Fibroblast of mammary gland (primary cell): ENCODE measurements at regions not wholly inside any gene's neighbourhood (a gene's known extent, or its start where the extent isn't known, plus 50 kb on each side); places are given as distances from the start of the nearest gene placed in this dataset.

Experiments
- DNase-seq: peaks from one replicate; pipeline ENCODE4 v3.0.0-alpha.2; 2010; ENCODE audit warnings: low read depth
- H3K4me3 ChIP-seq: 2 replicates; pipeline ENCODE4 v1.5.1; 2011; ENCODE audit warnings: low read depth, mild to moderate bottlenecking, low read length, moderate library complexity; ENCODE audit not compliant: control insufficient read depth
- CTCF ChIP-seq: conservative IDR thresholded peaks from 2 replicates; pipeline ENCODE4 v1.5.1; 2011; ENCODE audit warnings: low read depth, low read length, inconsistent platforms; ENCODE audit not compliant: control insufficient read depth, insufficient read depth

DNA sequence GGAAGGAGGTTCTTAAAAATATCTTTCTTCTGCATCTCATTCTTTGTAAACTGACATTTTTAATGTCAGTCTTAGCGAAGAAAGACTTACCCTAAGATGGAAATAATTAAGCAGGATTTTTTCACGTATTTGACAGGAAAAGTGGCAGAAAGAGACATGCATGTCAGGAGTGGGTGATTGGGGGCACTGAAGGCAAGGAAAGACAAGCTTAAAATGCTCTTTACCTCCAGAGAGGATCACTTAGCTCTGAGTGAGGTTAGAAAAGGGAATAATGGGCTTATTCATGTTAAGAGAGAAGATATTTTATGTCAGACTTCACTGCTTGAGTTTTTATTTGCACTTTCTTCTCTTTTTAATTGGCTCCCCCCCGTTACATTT is 1358.2 kb upstream of the TMEM132C start:
- DNase-seq = no peak
- H3K4me3 ChIP-seq = no peak overlapping the region
- TF ChIP-seq CTCF = no peak

DNA sequence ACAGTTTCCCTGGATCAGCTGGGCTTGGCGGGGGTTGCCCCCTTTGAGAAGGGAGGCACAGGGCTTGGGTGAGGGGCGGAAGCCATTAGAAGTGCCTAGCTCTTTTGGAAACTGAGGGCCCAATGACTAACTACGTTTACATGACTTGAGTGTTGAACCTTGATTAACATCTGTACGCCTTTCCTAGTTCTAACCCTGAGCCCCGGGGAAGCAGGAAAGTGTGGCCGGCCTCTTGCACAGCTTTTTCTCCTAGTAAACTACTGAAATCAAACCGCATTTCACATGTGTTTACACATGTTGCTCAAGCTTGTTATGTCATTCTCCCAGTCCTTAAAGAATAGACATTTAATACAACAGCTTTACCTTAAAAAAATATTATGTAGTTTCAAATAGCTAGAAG is 1356.4 kb upstream of the TMEM132C start:
- no peak for DNase-seq
- TF ChIP-seq CTCF = no peak

DNA sequence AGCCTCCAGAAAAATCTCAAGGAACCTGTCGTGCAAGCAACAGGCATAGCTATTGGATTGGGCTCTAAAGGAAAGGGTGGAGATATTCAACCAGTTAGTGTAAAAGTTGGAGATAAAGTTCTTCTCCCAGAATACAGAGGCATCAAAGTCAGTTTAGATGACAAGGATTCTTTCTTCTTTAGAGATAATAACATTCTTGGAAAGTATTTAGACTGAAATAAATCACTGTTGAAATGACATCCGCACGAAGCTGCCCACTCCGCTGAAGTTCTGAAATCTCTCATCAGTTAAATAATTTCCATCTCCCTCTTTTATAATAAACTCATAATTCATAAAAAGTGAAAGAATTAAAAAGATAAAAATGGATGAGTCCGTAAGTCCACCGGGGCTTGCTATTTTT is 1354.9 kb upstream of the TMEM132C start:
- no peak for TF ChIP-seq CTCF
- no peak for DNase-seq
- H3K4me3 ChIP-seq = no peak overlapping the region

More for the DNA sequence above, 1356.4 kb upstream of the TMEM132C start:
- H3K4me3 ChIP-seq = no peak overlapping the region

- H3K4me3 ChIP-seq = no peak overlapping the region
- no peak for DNase-seq
- no peak for TF ChIP-seq CTCF
Measured at GRCh38 chr12:126914170-126914793, 1352.7 kb upstream of the TMEM132C start.

GRCh38 chr12:126915309-126915708 is 1351.7 kb upstream of the TMEM132C start:
- no peak for TF ChIP-seq CTCF
- DNase-seq = no peak

DNA sequence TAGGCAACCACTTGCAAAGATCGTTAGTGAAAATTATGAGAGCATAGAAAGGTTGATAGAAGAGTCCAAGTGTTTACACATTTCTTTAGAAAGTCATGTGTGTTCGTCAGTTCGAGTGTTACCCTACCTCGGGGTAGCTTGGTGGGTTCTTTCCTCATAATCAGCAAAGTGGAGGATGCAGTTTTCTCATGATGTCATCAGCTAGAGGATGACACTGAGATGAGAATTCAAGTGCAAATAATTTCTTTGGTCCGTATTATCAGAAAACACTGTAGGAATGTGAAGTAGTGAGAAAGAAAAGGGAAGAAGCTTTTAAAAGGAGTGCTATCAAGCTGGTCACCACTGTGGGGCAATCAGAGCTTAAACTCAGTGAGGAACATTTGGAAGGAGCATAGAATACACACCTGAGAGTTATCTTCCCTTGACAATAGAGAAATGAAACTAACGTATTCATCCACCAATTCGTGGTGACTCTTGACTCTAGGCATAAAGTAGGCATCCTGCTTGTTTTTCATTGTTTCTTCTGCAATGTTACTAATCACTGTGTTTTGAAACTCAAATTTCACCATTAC is 1340.9 kb upstream of the TMEM132C start:
- no peak for TF ChIP-seq CTCF
- no peak for DNase-seq
- no peak overlapping the region for H3K4me3 ChIP-seq

More at GRCh38 chr12:126915309-126915708, 1351.7 kb upstream of the TMEM132C start:
- no peak overlapping the region for H3K4me3 ChIP-seq

GRCh38 chr12:126930234-126930633 is 1336.7 kb upstream of the TMEM132C start:
- no peak overlapping the region for H3K4me3 ChIP-seq
- TF ChIP-seq CTCF = no peak
- DNase-seq = no peak
